ENCODE measurements at regions not wholly inside any gene's neighbourhood (a gene's known extent, or its start where the extent isn't known, plus 50 kb on each side); places are given as distances from the start of the nearest gene placed in this dataset.

DNA sequence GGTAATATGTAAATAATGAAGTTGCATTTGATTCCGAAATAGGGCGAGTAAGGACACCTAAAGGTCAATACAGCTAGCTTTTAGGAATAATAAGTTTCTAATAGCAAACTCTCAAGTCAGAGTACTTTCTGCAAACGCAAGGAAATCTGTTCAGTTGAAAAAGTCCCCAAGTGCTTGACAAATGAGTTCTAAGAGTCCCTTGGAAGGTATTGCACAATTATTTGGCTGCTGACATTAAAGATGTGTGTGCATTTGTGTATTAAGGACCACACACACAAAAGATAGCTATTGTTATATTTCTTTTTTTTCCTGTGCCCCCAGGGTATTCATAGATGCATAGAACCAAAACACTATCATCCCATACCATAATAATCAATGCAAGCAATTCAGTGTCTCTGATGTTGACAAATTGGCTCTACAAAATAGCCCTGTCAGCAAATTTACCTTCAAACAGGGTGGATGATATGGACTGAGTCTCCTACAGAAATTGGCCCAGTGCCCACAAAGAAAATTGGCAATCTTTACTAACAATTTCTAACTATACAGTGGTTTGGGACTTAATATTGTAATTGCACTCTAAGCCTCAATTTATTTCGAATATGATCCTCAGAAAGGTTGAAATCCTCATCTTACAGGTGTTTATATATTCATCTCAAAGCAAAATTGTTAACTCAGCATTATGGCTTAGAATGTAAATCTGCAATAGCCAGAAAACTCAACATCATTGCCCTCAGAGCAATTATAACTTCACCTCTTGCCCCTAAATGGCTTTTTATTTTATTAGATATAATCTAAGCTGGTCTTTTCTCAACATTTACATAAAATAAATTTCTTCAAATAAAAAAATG lies 827.2 kb downstream of the MAT2B start:
- H3K4me1 ChIP-seq (ENCODE audit: control insufficient read depth, extremely low read depth, insufficient read depth, low read length) = peaks cover 16% of the 10 kb centered on the region
- no peaks in the 10 kb centered on the region for H3K27me3 ChIP-seq (ENCODE audit: control insufficient read depth in 2 of 2, insufficient read depth in 2 of 2, low read length in 2 of 2)
- no peaks in the 10 kb centered on the region for H3K79me2 ChIP-seq (ENCODE audit: control insufficient read depth, insufficient read depth, low read length)
- H3K4me2 ChIP-seq (ENCODE audit: insufficient read depth, low read length) = no peak overlapping the region
- H3K9ac ChIP-seq (replicated peaks; ENCODE audit: extremely low read depth, insufficient read depth, low read length) = no peak overlapping the region
- ChIA-PET POLR2A (interaction anchor here (0.6 kb wide), 1 partner anchor 108 kb away, joined by 3 read pairs; no protein-coding TSS in a partner anchor), CTCF (no interaction called here)
- H3K9me1 ChIP-seq (replicated peaks; ENCODE audit: control insufficient read depth, extremely low read depth, insufficient read depth, low read length) = no peaks in the 10 kb centered on the region
- H3K27ac ChIP-seq (ENCODE audit: insufficient read depth, low read depth, low read length) = no peak overlapping the region
- dilution Hi-C loops (cut with MboI; ENCODE audit: extremely low pct_ligation_motif_present, low sequenced_read_pairs) = no loop called here
- no peak overlapping the region for H2AFZ ChIP-seq (ENCODE audit: low read depth, low read length)
- BruUV-seq (replicated peaks) = no TSS peak
- DNase-seq (ENCODE audit: low read depth, low spot score) = no peak
- no peak overlapping the region for H3K4me3 ChIP-seq (replicated peaks in 1 of 3; ENCODE audit: insufficient read depth in 1 of 3, low read depth in 1 of 3, low read length in 3 of 3)
- H3K9me3 ChIP-seq (replicated peaks; ENCODE audit: control insufficient read depth, insufficient read depth, low read length) = no peaks in the 10 kb centered on the region
- H4K20me1 ChIP-seq (replicated peaks; ENCODE audit: control insufficient read depth, extremely low read depth, insufficient read depth, low read length) = no peaks in the 10 kb centered on the region
- no peaks in the 10 kb centered on the region for H3K36me3 ChIP-seq (ENCODE audit: control insufficient read depth in 2 of 2, extremely low read depth in 1 of 2, insufficient read depth in 2 of 2, low read length in 2 of 2)
- intact Hi-C loops (cut with micrococcal nuclease) = no loop called here
- FAIRE-seq = no peak
- TF ChIP-seq JUN (IDR thresholded peaks at IDR 0.05; ENCODE audit: borderline replicate concordance, insufficient read depth, insufficient read length, low read depth) (no peak), CTCF (IDR thresholded peaks at IDR 0.05; ENCODE audit: extremely low read depth in 1 of 2, insufficient read depth in 1 of 2, low read depth in 1 of 2, low read length in 2 of 2) (no peak), MAX (IDR thresholded peaks at IDR 0.05; ENCODE audit: insufficient read depth, insufficient read length) (no peak), MYC (IDR thresholded peaks at IDR 0.05; ENCODE audit: low read depth, low read length) (no peak), GATA2 (IDR thresholded peaks at IDR 0.05; ENCODE audit: insufficient read depth, insufficient read length, low read depth, low read length) (no peak), FOS (IDR thresholded peaks at IDR 0.05; ENCODE audit: borderline replicate concordance, insufficient read depth, low read length) (no peak)

Measured in endothelial cell of umbilical vein (primary cell).